ENCODE measurements at regions not wholly inside any gene's neighbourhood (a gene's known extent, or its start where the extent isn't known, plus 50 kb on each side); places are given as distances from the start of the nearest gene placed in this dataset.

DNA sequence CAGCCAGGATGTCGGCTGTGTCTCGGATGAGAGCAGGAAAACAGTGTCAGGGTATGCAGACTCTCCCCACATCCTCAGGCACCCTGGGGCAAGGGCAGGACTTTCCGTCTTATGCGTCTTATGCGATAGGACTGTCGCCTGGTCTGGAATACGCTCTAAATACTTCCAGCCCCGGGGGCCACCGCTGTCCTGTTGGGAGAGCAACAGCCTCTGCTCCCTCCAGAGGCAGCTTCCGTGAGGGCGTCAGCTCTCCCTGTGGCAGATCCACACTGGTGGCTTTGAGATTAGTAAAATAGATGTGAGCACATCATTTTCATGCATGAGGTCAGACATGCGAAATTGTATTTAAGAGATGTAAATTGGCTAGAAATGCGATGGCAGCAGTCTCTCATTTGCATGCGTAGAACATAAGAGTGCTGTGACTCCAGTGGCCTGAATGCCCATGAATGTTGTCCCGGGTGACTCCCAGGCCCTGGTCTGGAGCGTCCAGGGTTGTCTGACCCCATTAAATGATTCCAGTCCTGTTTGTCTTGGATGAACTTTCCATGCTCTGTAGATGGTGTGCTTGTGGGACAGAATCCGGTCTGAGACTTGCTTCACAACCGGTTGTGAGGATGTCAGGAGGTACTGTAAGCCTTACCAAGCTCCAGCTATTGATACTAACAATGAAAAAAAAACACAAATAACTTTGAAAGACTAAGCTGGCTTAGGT, 228.2 kb downstream of the SYK start:
- Histone ChIP-seq H3K4me1 (no peaks in the 10 kb centered on the region), H3K27me3 (no peaks in the 10 kb centered on the region), H3K4me3 (no peak overlapping the region), H3K27ac (no peak overlapping the region), H3K36me3 (no peaks in the 10 kb centered on the region), H3K9me3 (no peaks in the 10 kb centered on the region)
- intact Hi-C loops (cut with DNase I), result loop anchor here (10.0 kb wide), 1 partner anchor 395 kb away; the partner anchor contains the start of gene NFIL3
- ATAC-seq (no peak), DNase-seq (no peak)
- TF ChIP-seq, protein P1, sequence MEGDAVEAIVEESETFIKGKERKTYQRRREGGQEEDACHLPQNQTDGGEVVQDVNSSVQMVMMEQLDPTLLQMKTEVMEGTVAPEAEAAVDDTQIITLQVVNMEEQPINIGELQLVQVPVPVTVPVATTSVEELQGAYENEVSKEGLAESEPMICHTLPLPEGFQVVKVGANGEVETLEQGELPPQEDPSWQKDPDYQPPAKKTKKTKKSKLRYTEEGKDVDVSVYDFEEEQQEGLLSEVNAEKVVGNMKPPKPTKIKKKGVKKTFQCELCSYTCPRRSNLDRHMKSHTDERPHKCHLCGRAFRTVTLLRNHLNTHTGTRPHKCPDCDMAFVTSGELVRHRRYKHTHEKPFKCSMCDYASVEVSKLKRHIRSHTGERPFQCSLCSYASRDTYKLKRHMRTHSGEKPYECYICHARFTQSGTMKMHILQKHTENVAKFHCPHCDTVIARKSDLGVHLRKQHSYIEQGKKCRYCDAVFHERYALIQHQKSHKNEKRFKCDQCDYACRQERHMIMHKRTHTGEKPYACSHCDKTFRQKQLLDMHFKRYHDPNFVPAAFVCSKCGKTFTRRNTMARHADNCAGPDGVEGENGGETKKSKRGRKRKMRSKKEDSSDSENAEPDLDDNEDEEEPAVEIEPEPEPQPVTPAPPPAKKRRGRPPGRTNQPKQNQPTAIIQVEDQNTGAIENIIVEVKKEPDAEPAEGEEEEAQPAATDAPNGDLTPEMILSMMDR (IDR thresholded peaks at IDR 0.05), result no peak

DNA sequence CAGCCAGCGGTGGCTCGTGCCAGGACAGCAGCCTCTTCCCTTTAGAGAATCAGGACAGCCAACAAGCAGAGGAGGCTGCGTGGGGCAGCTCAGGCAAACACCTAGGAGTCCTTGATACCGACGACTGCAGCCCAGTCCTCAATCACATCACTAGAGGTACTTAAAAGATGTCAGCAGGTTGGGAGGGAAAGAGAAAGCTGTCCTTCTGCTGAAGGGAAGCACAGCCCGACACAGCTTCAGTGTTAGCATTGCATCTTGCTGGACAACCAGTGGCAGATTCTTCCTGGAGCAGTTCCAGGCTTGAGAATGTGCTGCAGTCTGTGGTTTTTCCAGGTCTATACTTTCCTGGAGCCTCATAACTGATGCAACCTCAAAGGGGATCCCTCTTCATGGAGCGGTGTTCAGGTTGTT, 230.5 kb downstream of the SYK start:
- H3K36me3 ChIP-seq, result no peaks in the 10 kb centered on the region
- H3K4me3 ChIP-seq, result no peak overlapping the region
- peaks cover 5% of the 10 kb centered on the region for H3K4me1 ChIP-seq
- H3K27me3 ChIP-seq, result no peaks in the 10 kb centered on the region
- DNase-seq (no peak), ATAC-seq (no peak)
- no peak overlapping the region for H3K27ac ChIP-seq
- TF ChIP-seq, protein P1 (IDR thresholded peaks at IDR 0.05), result no peak
- no peaks in the 10 kb centered on the region for H3K9me3 ChIP-seq
- intact Hi-C loops (cut with DNase I), result loop anchor here (10.0 kb wide), 1 partner anchor 393 kb away; the partner anchor contains the start of gene NFIL3

DNA sequence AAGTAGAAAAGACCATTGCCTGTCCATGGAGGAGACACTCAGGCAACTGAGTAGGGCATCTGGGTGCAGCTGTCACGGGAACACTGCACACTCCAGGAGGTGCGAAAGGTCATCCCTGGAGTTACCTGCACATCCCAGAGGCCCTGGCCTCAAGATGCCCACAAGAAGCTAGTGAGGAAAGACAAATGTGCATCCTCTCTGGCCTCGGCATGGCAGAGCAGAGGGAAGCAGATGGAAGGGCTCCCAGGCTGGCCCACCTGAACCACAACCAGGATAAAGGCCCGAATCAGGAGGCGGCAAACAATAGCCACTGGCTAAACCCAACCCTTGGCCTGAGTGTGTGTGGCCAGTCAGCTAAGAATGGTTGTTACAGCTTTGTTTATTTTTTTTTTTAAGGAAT, 231.7 kb downstream of the SYK start:
- DNase-seq, result no peak
- Histone ChIP-seq H3K27ac (no peak overlapping the region), H3K27me3 (no peaks in the 10 kb centered on the region), H3K4me1 (peaks cover 16% of the 10 kb centered on the region), H3K36me3 (no peaks in the 10 kb centered on the region), H3K9me3 (no peaks in the 10 kb centered on the region), H3K4me3 (no peak overlapping the region)
- TF ChIP-seq, protein P1 (IDR thresholded peaks at IDR 0.05), result no peak
- intact Hi-C loops (cut with DNase I), result loop anchor here (10.0 kb wide), 1 partner anchor 392 kb away; the partner anchor contains the start of gene NFIL3
- no peak for ATAC-seq

DNA sequence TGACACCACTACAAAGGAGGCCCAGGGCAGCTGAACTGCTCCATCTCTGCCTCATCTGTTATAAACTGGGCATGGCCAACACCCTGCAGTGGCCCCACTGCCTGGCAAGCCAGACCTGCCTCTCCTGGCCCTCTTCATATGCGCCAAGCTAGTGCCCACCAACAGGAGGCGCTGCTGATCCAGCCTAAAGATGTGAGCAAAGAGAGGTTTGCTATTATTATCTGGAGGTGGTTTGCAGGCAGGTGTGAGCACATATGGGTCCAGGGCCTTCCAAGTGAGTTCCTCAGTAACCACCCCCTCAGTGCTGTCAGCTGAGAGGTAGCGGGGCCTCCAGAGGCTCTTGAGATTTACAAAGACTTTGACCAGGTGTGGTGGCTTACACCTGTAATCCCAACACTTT, 232.2 kb downstream of the SYK start:
- Histone ChIP-seq H3K27me3 (no peaks in the 10 kb centered on the region), H3K9me3 (no peaks in the 10 kb centered on the region), H3K4me1 (peaks cover 21% of the 10 kb centered on the region), H3K36me3 (no peaks in the 10 kb centered on the region), H3K4me3 (no peak overlapping the region), H3K27ac (no peak overlapping the region)
- ATAC-seq (no peak), DNase-seq (no peak)
- TF ChIP-seq, protein P1 (IDR thresholded peaks at IDR 0.05), result peak; percentile 51
- intact Hi-C loops (cut with DNase I), result loop anchor here (10.0 kb wide), 1 partner anchor 391 kb away; the partner anchor contains the start of gene NFIL3

DNA sequence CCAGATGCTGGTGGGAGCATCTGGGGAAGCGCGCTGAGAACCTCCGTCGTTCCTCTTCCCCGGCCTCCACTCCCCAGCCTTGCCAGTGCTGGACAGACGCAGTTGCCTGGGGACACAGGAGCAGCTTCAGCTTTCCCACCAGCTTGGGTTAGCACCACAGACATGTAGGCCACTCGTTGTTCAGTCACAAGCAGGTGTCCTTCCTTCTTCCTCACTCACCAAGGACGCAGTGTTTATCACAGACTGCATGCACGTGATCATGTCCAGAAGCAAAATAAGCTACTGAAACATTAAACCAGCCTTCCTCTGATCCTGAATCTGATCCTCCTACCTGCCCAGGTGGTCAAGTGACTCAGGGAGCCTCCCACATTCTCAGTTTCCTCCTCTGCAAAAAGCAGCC, 232.9 kb downstream of the SYK start:
- no peaks in the 10 kb centered on the region for H3K9me3 ChIP-seq
- DNase-seq, result no peak
- H3K27me3 ChIP-seq, result no peaks in the 10 kb centered on the region
- TF ChIP-seq, protein P1 (IDR thresholded peaks at IDR 0.05), result no peak
- no peak for ATAC-seq
- H3K4me3 ChIP-seq, result no peak overlapping the region
- no peak overlapping the region for H3K27ac ChIP-seq
- intact Hi-C loops (cut with DNase I), result loop anchor here (10.0 kb wide), 1 partner anchor 390 kb away; the partner anchor contains the start of gene NFIL3
- peaks cover 21% of the 10 kb centered on the region for H3K4me1 ChIP-seq
- H3K36me3 ChIP-seq, result no peaks in the 10 kb centered on the region
